ENCODE measurements at regions not wholly inside any gene's neighbourhood (a gene's known extent, or its start where the extent isn't known, plus 50 kb on each side); places are given as distances from the start of the nearest gene placed in this dataset.

DNA sequence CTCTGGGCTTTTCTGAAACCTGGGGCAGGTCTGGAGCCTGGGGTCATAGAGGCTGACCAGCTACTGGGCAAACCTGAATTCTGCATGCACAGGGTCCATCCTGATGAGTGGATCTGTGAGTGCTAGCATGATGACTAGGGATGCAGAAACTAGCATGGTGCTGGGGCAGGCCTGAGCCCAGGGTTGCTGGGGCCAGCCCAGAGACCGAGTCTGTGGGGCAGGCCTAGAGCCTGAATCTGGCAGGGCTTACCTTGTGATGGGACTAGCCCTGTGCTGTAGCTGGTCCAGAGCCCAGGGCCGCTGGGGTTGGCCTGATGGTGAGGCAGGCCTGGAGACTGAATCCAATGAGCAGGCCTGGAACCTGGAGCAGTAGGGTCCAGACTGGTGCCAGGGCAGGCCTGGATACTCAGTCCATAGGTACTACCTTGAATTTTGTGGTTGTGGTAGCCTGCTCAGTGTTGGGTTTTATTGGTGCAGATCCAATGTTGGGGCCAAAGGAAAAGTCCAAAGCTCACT lies 313.5 kb downstream of the TLR4 start (continued):
- TF ChIP-seq, protein P1, sequence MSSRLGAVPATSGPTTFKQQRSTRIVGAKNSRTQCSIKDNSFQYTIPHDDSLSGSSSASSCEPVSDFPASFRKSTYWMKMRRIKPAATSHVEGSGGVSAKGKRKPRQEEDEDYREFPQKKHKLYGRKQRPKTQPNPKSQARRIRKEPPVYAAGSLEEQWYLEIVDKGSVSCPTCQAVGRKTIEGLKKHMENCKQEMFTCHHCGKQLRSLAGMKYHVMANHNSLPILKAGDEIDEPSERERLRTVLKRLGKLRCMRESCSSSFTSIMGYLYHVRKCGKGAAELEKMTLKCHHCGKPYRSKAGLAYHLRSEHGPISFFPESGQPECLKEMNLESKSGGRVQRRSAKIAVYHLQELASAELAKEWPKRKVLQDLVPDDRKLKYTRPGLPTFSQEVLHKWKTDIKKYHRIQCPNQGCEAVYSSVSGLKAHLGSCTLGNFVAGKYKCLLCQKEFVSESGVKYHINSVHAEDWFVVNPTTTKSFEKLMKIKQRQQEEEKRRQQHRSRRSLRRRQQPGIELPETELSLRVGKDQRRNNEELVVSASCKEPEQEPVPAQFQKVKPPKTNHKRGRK (CRISPR knock-in tag; IDR thresholded peaks at IDR 0.05; ENCODE audit: borderline replicate concordance), result no peak
- TF ChIP-seq CREB1 (CRISPR knock-in tag; IDR thresholded peaks at IDR 0.05) (no peak), TEAD4 (CRISPR knock-in tag; IDR thresholded peaks at IDR 0.05) (no peak), NFYB (CRISPR knock-in tag; conservative IDR thresholded peaks at IDR 0.05; ENCODE audit: low read depth) (no peak), NR3C1 (CRISPR knock-in tag; conservative IDR thresholded peaks at IDR 0.05; ENCODE audit: low read depth) (no peak)
- TF ChIP-seq, protein P2, sequence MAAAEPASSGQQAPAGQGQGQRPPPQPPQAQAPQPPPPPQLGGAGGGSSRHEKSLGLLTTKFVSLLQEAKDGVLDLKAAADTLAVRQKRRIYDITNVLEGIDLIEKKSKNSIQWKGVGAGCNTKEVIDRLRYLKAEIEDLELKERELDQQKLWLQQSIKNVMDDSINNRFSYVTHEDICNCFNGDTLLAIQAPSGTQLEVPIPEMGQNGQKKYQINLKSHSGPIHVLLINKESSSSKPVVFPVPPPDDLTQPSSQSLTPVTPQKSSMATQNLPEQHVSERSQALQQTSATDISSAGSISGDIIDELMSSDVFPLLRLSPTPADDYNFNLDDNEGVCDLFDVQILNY (CRISPR knock-in tag; IDR thresholded peaks at IDR 0.05), result no peak
- TF ChIP-seq, protein P3, sequence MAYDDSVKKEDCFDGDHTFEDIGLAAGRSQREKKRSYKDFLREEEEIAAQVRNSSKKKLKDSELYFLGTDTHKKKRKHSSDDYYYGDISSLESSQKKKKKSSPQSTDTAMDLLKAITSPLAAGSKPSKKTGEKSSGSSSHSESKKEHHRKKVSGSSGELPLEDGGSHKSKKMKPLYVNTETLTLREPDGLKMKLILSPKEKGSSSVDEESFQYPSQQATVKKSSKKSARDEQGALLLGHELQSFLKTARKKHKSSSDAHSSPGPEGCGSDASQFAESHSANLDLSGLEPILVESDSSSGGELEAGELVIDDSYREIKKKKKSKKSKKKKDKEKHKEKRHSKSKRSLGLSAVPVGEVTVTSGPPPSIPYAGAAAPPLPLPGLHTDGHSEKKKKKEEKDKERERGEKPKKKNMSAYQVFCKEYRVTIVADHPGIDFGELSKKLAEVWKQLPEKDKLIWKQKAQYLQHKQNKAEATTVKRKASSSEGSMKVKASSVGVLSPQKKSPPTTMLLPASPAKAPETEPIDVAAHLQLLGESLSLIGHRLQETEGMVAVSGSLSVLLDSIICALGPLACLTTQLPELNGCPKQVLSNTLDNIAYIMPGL (CRISPR knock-in tag; IDR thresholded peaks at IDR 0.05), result no peak
- TF ChIP-seq, protein P4, sequence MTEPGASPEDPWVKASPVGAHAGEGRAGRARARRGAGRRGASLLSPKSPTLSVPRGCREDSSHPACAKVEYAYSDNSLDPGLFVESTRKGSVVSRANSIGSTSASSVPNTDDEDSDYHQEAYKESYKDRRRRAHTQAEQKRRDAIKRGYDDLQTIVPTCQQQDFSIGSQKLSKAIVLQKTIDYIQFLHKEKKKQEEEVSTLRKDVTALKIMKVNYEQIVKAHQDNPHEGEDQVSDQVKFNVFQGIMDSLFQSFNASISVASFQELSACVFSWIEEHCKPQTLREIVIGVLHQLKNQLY (CRISPR knock-in tag; IDR thresholded peaks at IDR 0.05), result no peak

DNA sequence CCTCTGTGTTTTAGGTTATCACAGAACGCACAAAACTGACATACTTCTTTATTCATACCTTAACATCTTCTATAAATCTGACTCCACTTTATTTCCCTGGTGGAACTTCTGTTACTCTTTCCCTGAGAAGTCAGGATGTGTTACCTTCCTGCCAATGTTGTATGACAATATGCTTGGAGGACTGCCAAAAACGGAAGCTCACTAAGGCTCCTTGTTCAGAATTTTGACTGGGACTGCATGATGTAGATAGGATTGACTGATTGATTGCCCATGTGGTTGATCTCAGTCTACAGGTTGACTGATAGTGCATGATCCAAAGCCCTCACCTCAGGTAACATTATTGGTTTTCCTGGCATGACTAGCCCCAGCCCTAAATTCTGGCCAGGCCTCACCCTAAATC lies 319.4 kb downstream of the TLR4 start:
- TF ChIP-seq MYBL2 (CRISPR knock-in tag; IDR thresholded peaks at IDR 0.05) (no peak), ZNF232 (CRISPR knock-in tag; IDR thresholded peaks at IDR 0.05) (no peak), RORB (CRISPR knock-in tag; IDR thresholded peaks at IDR 0.05) (no peak), ELF4 (CRISPR knock-in tag; IDR thresholded peaks at IDR 0.05; ENCODE audit: low read depth) (no peak), KAT7 (CRISPR knock-in tag; IDR thresholded peaks at IDR 0.05; ENCODE audit: borderline replicate concordance) (no peak), OVOL2 (CRISPR knock-in tag; IDR thresholded peaks at IDR 0.05; ENCODE audit: borderline replicate concordance) (no peak), GRHL2 (CRISPR knock-in tag; IDR thresholded peaks at IDR 0.05; ENCODE audit: insufficient replicate concordance, severe bottlenecking) (no peak), TCF7 (CRISPR knock-in tag; IDR thresholded peaks at IDR 0.05; ENCODE audit: low read depth) (no peak), ZNF138 (CRISPR knock-in tag; conservative IDR thresholded peaks at IDR 0.05) (no peak), MXD4 (CRISPR knock-in tag; IDR thresholded peaks at IDR 0.05; ENCODE audit: borderline replicate concordance) (no peak)
- TF ChIP-seq, protein P5, sequence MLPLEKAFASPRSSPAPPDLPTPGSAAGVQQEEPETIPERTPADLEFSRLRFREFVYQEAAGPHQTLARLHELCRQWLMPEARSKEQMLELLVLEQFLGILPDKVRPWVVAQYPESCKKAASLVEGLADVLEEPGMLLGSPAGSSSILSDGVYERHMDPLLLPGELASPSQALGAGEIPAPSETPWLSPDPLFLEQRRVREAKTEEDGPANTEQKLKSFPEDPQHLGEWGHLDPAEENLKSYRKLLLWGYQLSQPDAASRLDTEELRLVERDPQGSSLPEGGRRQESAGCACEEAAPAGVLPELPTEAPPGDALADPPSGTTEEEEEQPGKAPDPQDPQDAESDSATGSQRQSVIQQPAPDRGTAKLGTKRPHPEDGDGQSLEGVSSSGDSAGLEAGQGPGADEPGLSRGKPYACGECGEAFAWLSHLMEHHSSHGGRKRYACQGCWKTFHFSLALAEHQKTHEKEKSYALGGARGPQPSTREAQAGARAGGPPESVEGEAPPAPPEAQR (CRISPR knock-in tag; IDR thresholded peaks at IDR 0.05), result no peak
- TF ChIP-seq, protein P6, sequence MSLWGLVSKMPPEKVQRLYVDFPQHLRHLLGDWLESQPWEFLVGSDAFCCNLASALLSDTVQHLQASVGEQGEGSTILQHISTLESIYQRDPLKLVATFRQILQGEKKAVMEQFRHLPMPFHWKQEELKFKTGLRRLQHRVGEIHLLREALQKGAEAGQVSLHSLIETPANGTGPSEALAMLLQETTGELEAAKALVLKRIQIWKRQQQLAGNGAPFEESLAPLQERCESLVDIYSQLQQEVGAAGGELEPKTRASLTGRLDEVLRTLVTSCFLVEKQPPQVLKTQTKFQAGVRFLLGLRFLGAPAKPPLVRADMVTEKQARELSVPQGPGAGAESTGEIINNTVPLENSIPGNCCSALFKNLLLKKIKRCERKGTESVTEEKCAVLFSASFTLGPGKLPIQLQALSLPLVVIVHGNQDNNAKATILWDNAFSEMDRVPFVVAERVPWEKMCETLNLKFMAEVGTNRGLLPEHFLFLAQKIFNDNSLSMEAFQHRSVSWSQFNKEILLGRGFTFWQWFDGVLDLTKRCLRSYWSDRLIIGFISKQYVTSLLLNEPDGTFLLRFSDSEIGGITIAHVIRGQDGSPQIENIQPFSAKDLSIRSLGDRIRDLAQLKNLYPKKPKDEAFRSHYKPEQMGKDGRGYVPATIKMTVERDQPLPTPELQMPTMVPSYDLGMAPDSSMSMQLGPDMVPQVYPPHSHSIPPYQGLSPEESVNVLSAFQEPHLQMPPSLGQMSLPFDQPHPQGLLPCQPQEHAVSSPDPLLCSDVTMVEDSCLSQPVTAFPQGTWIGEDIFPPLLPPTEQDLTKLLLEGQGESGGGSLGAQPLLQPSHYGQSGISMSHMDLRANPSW (CRISPR knock-in tag; conservative IDR thresholded peaks at IDR 0.05; ENCODE audit: low read depth), result no peak
- TF ChIP-seq, protein P7, sequence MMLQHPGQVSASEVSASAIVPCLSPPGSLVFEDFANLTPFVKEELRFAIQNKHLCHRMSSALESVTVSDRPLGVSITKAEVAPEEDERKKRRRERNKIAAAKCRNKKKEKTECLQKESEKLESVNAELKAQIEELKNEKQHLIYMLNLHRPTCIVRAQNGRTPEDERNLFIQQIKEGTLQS (CRISPR knock-in tag; conservative IDR thresholded peaks at IDR 0.05), result no peak
- TF ChIP-seq, protein P8, sequence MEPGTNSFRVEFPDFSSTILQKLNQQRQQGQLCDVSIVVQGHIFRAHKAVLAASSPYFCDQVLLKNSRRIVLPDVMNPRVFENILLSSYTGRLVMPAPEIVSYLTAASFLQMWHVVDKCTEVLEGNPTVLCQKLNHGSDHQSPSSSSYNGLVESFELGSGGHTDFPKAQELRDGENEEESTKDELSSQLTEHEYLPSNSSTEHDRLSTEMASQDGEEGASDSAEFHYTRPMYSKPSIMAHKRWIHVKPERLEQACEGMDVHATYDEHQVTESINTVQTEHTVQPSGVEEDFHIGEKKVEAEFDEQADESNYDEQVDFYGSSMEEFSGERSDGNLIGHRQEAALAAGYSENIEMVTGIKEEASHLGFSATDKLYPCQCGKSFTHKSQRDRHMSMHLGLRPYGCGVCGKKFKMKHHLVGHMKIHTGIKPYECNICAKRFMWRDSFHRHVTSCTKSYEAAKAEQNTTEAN (CRISPR knock-in tag; IDR thresholded peaks at IDR 0.05), result no peak
- POLR2A ChIA-PET, result interaction anchor here (1.1 kb wide), 1 partner anchor 34 kb away, joined by 4 read pairs; no protein-coding TSS in a partner anchor
- Mint-ChIP-seq H3K4me3 (no peak overlapping the region), H3K27ac (no peak overlapping the region), H3K36me3 (no peaks in the 10 kb centered on the region), H3K27me3 (ENCODE audit: low read depth) (no peaks in the 10 kb centered on the region), H3K4me1 (no peaks in the 10 kb centered on the region), H3K9me3 (no peaks in the 10 kb centered on the region)
- CTCF ChIA-PET, result interaction anchor here (0.6 kb wide), 1 partner anchor 1003 kb away, joined by 5 read pairs; no protein-coding TSS in a partner anchor
- ATAC-seq (no peak), DNase-seq (ENCODE audit: low spot score) (no peak)

Measured in WTC11 (cell line).